A549 (cell line): ENCODE measurements at regions not wholly inside any gene's neighbourhood (a gene's known extent, or its start where the extent isn't known, plus 50 kb on each side); places are given as distances from the start of the nearest gene placed in this dataset.

Experiments
- CTCF ChIP-seq: fragments of >200 bp; sonication (Bioruptor Twin); formaldehyde crosslinking; IDR thresholded peaks from 3 replicates; pipeline ENCODE4 v1.5.1; 2016
- HDAC2 ChIP-seq: fragments of 200-600 bp; sonication (generic); IDR thresholded peaks from 2 replicates; pipeline ENCODE4 v1.6.1; 2016
- HMGXB4 ChIP-seq: fragments of 250-450 bp; sonication (Bioruptor Pico); IDR thresholded peaks from 2 replicates; pipeline ENCODE4 v1.5.0; 2021; ENCODE audit warnings: mild to moderate bottlenecking, moderate library complexity, borderline replicate concordance
- NPAS2 ChIP-seq: fragments of 250-450 bp; sonication (Bioruptor Pico); IDR thresholded peaks from 2 replicates; pipeline ENCODE4 v1.8.0; 2022; ENCODE audit warnings: mild to moderate bottlenecking, moderate library complexity, borderline replicate concordance
- NR3C1 ChIP-seq: fragments of >200 bp; sonication (Bioruptor Twin); formaldehyde crosslinking; IDR thresholded peaks from 3 replicates; pipeline ENCODE4 v1.6.1; 2017
- POLR2AphosphoS2 ChIP-seq: conservative IDR thresholded peaks from 2 replicates; pipeline ENCODE4 v1.6.1; 2012; ENCODE audit warnings: low read length, improper control_type of control experiment, inconsistent platforms
- RAD21 ChIP-seq, 2 experiments: fragments of >200 bp in 1 of 2; sonication (Bioruptor Twin) in 1 of 2; formaldehyde crosslinking in 1 of 2; IDR thresholded peaks in 1 of 2; conservative IDR thresholded peaks in 1 of 2; 2 replicates in 1 of 2; 3 replicates in 1 of 2; pipeline ENCODE4 v1.6.1; 2012 to 2018; ENCODE audit warnings: inconsistent platforms in 1 of 2
- RNF2 ChIP-seq: fragments of 200-600 bp; sonication (generic); IDR thresholded peaks from 2 replicates; pipeline ENCODE4 v1.6.1; 2016; ENCODE audit warnings: low read depth, mild to moderate bottlenecking, antibody characterized with exemption, moderate library complexity, borderline replicate concordance
- ZSCAN20 ChIP-seq: fragments of 250-450 bp; sonication (Bioruptor Pico); IDR thresholded peaks from 2 replicates; pipeline ENCODE4 v1.8.0; 2022; ENCODE audit warnings: mild to moderate bottlenecking, moderate library complexity

GRCh38 chr2:16000642-16001041 lies 60.3 kb downstream of the MYCN start:
- no peak for TF ChIP-seq ZSCAN20 (CRISPR knock-in tag)
- no peak for TF ChIP-seq POLR2AphosphoS2
- no peak for TF ChIP-seq CTCF
- TF ChIP-seq HMGXB4 (CRISPR knock-in tag), result no peak
- no peak for TF ChIP-seq RNF2
- TF ChIP-seq NR3C1, result no peak
- no peak for TF ChIP-seq RAD21 (conservative IDR thresholded peaks at IDR 0.05 in 1 of 2, IDR thresholded peaks at IDR 0.05 in 1 of 2)
- TF ChIP-seq HDAC2, result no peak
- no peak for TF ChIP-seq NPAS2 (CRISPR knock-in tag)
